Common myeloid progenitor, CD34-positive (primary cell): ENCODE measurements at regions not wholly inside any gene's neighbourhood (a gene's known extent, or its start where the extent isn't known, plus 50 kb on each side); places are given as distances from the start of the nearest gene placed in this dataset.

Experiments used
- CTCF ChIA-PET: fragments of 350-600 bp; sonication (Branson Sonifier 250); formaldehyde crosslinking; loops from one replicate; lab custom pipeline; 2021; ENCODE audit warnings: antibody characterized with exemption; lab: Charles Lee
- POLR2A ChIA-PET: fragments of 350-600 bp; sonication (Branson Sonifier 250); formaldehyde crosslinking; loops from one replicate; lab custom pipeline; 2021; ENCODE audit warnings: antibody characterized with exemption; lab: Charles Lee
- DNase-seq, 3 donors: peaks; one replicate each; pipeline versions ENCODE4 v3.0.0 to v3.0.0-alpha.2; 2013
- H3K27ac ChIP-seq, 2 experiments: 1 replicate in 1 of 2; 2 replicates in 1 of 2; pipeline ENCODE4 v1.7.0; 2013; ENCODE audit warnings: inconsistent platforms in 2 of 2, low read length in 2 of 2, mild to moderate bottlenecking in 2 of 2, low read depth in 1 of 2, moderate library complexity in 1 of 2; ENCODE audit not compliant: severe bottlenecking in 2 of 2, insufficient read depth in 1 of 2, poor library complexity in 1 of 2
- H3K27me3 ChIP-seq, 5 experiments: replicated peaks in 2 of 5; 1 replicate in 3 of 5; 2 replicates in 2 of 5; pipeline versions ENCODE4 v1.6.1 to v1.7.0; 2013; ENCODE audit warnings: low read length in 4 of 5, mild to moderate bottlenecking in 2 of 5, moderate library complexity in 2 of 5, inconsistent platforms in 1 of 5; ENCODE audit not compliant: insufficient read depth in 5 of 5, control insufficient read depth in 4 of 5
- H3K36me3 ChIP-seq, 4 experiments: 1 replicate in 2 of 4; 2 replicates in 2 of 4; pipeline versions ENCODE4 v1.6.1 to v1.7.0; 2013; ENCODE audit warnings: low read length in 3 of 4, control low read depth in 1 of 4, mild to moderate bottlenecking in 1 of 4; ENCODE audit not compliant: control insufficient read depth in 4 of 4, insufficient read depth in 4 of 4
- H3K4me1 ChIP-seq, 4 experiments: 1 replicate in 3 of 4; 2 replicates in 1 of 4; pipeline versions ENCODE4 v1.6.1 to v1.7.1; 2013; ENCODE audit warnings: low read length in 3 of 4, mild to moderate bottlenecking in 3 of 4, control low read depth in 1 of 4, inconsistent platforms in 1 of 4, moderate library complexity in 1 of 4; ENCODE audit not compliant: control insufficient read depth in 4 of 4, insufficient read depth in 4 of 4; ENCODE audit errors: control extremely low read depth in 1 of 4
- H3K4me3 ChIP-seq, 7 experiments: 1 replicate in 4 of 7; 2 replicates in 3 of 7; pipeline versions ENCODE4 v1.5.1 to v1.7.0; 2013; ENCODE audit warnings: mild to moderate bottlenecking in 7 of 7, low read length in 6 of 7, moderate library complexity in 6 of 7, inconsistent platforms in 2 of 7, low read depth in 2 of 7, control low read depth in 1 of 7; ENCODE audit not compliant: insufficient read depth in 4 of 7, control insufficient read depth in 1 of 7; ENCODE audit errors: extremely low read depth in 1 of 7
- H3K9me3 ChIP-seq, 5 experiments: 1 replicate in 4 of 5; 2 replicates in 1 of 5; pipeline versions ENCODE4 v1.6.1 to v1.7.1; 2013; ENCODE audit warnings: low read length in 4 of 5, mild to moderate bottlenecking in 2 of 5, inconsistent platforms in 1 of 5, low read depth in 1 of 5, moderate library complexity in 1 of 5; ENCODE audit not compliant: control insufficient read depth in 4 of 5, insufficient read depth in 2 of 5; ENCODE audit errors: control extremely low read depth in 1 of 5
- WGBS: methylation state at CpG from one replicate; pipeline ENCODE4 v1.1.5; 2013; ENCODE audit not compliant: insufficient coverage; 5-methylcytosine and 5-hydroxymethylcytosine counted together

DNA sequence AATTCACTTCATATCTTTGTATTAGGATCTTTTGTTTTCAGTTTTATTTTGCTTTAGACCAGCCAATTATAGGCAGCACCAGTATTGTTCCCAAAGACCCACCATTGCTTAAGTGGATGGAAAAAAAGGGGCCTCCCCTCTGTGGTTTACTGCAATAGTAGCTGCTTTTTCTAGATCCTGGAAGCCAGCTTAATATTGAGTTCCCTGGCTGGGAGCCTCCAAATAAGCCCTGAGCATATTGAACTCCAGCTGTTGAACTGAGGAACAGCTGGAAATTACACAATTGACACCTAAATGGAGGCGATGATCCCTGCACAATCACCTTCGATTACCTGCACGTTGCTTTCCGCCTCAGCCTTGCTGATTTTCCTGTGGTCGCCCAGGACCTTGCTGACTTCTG lies 576.0 kb downstream of the SOX6 start:
- POLR2A ChIA-PET = no interaction called here
- no peak for DNase-seq
- Histone ChIP-seq H3K9me3 (no peaks in the 10 kb centered on the region), H3K4me1 (no peaks in the 10 kb centered on the region), H3K36me3 (no peaks in the 10 kb centered on the region), H3K27ac (no peak overlapping the region), H3K4me3 (no peak overlapping the region), H3K27me3 (peaks cover 0 to 2% (median 0%) of the 10 kb centered on the region in 5 experiments)
- CTCF ChIA-PET = interaction anchor here (1.1 to 3.4 kb wide), 2 partner anchors 8 to 834 kb away, joined by 3 to 13 read pairs; no protein-coding TSS in a partner anchor
- WGBS = 91% methylated on average over 5 of the region's 5 CpGs

DNA sequence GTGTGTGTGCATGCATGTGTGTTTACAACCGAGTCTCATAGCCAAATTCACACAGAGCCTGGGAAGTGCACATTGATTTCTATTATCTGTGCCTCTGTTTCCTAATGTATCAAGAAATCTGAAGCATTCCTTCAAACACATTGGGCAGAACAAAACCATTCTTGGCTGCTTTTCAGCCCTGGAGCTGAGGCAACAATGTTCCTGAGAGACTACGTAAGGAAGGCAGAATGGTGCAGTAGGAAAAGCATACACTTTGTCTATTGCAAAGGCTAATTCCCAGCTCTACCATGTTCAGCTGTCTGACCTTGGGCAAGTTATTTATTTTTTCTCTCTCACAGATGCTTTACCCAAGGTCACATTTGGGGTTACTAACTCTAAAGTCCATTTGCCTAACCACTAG lies 575.5 kb downstream of the SOX6 start:
- CTCF ChIA-PET = interaction anchor here (1.1 to 3.4 kb wide), 2 partner anchors 9 to 833 kb away, joined by 3 to 13 read pairs; no protein-coding TSS in a partner anchor
- WGBS = no CpG with 5 or more reads among the region's 2 CpGs

DNA sequence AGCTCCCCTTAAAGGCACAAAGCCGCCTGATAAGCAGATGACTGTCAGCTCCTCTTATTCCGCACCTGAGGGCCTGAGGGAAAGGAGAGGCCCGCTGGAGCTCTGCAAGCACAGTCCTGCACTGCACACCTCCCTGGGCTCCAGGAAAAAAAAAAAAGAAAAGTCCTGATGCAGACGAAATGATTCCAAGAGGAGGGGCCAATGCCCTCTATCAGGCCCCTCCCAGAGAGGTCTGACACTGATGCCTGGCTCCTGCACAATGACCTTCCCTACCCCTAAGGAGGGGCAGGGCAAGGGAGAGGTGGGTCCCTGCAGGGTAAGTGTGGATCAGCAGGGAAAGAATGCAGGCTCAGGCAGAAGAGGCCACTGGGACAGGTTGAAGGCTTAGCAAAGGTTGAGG lies 572.7 kb downstream of the SOX6 start:
- Histone ChIP-seq H3K27ac (no peak overlapping the region), H3K27me3 (no peaks in the 10 kb centered on the region), H3K4me1 (no peaks in the 10 kb centered on the region), H3K4me3 (no peak overlapping the region), H3K9me3 (no peaks in the 10 kb centered on the region), H3K36me3 (no peaks in the 10 kb centered on the region)
- ChIA-PET POLR2A (no interaction called here), CTCF (interaction anchor here (0.6 kb wide), 2 partner anchors 70 to 670 kb away, joined by 3 read pairs; no protein-coding TSS in a partner anchor)
- 83% methylated on average over 3 of the region's 4 CpGs for WGBS
- DNase-seq = no peak

More for the DNA sequence above, 575.5 kb downstream of the SOX6 start:
- Histone ChIP-seq H3K27me3 (peaks cover 0 to 2% (median 0%) of the 10 kb centered on the region in 5 experiments), H3K4me1 (no peaks in the 10 kb centered on the region), H3K4me3 (no peak overlapping the region), H3K27ac (no peak overlapping the region), H3K36me3 (no peaks in the 10 kb centered on the region), H3K9me3 (no peaks in the 10 kb centered on the region)
- DNase-seq = no peak
- POLR2A ChIA-PET = no interaction called here

- Histone ChIP-seq H3K9me3 (peaks cover 0 to 3% (median 0%) of the 10 kb centered on the region in 5 experiments), H3K27ac (no peak overlapping the region), H3K36me3 (no peaks in the 10 kb centered on the region), H3K4me1 (no peaks in the 10 kb centered on the region), H3K27me3 (no peaks in the 10 kb centered on the region), H3K4me3 (no peak overlapping the region)
- 83% methylated on average over 1 of the region's 5 CpGs for WGBS
- POLR2A ChIA-PET = no interaction called here
- peak in 2 of 3 donors; percentile 6 to 13 for DNase-seq
- CTCF ChIA-PET = interaction anchor here (0.6 to 1.1 kb wide), 2 partner anchors 15 to 152 kb away, joined by 3 read pairs; no protein-coding TSS in a partner anchor
Measured at GRCh38 chr11:15793043-15793996, 563.0 kb downstream of the SOX6 start.

DNA sequence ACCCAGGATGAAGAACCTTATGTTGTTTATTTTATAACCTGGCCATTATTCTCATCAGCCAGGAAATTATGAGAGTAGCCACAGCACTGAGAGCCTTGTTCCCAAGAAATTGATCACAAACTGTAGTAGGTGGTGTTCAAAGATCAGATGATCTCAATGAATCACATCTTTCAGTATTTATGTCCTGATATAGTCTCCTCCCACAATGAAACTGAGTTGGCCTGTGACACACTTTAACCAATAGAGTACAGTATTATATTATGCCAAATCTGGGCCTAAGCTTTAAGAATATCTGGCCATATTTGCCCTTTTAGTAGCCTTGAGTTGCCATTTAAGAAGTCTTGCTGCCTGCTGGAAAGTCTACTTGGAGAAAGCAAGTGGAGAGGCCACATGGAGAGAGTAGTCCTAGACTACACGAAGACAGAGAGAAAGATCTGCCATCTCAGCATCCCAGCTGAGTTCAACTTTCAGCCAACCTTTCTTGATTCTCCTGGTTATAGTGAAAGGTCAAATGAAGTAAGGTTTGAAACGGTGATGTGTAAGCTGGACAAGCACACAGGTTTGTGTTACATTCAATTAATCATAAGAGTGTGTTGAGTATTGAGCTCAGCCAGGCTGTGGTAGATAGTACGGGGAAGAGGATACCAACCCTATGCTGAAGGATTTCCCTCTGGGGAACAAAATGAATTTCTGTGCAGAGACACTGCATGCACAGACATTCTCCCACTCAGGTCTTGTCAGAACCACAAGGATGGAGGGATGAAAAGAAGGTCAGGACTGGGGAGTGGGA lies 561.8 kb downstream of the SOX6 start:
- WGBS = 90% methylated on average over 2 of the region's 3 CpGs
- H3K9me3 ChIP-seq = peaks cover 0 to 3% (median 0%) of the 10 kb centered on the region in 5 experiments
- H3K36me3 ChIP-seq = no peaks in the 10 kb centered on the region
- H3K27ac ChIP-seq = no peak overlapping the region
- H3K27me3 ChIP-seq = no peaks in the 10 kb centered on the region
- H3K4me1 ChIP-seq = peaks cover 0 to 4% (median 1%) of the 10 kb centered on the region in 4 experiments
- CTCF ChIA-PET = no interaction called here
- H3K4me3 ChIP-seq = no peak overlapping the region
- POLR2A ChIA-PET = no interaction called here
- no peak for DNase-seq

DNA sequence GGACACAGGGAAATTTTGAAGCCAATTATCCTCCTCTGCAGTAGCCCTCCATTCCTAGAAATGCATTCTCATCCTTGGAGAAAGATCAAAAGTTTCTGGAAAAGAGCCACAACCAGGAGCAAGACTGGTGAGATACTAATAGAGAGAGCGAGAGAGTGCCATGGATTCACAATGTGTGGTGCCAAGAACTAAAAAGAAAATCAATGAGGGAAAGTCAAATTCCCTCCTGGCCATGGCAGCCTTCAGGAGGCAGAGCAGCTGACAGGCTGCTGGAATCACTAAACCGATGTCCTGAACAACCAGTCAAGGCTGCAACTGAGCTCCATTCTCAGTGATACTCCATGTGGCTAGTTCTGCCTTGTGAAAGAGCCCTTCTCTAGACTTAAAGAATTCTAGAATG lies 561.0 kb downstream of the SOX6 start:
- ChIA-PET CTCF (interaction anchor here (1.0 kb wide), 1 partner anchor 22 kb away, joined by 3 read pairs; no protein-coding TSS in a partner anchor), POLR2A (no interaction called here)
- Histone ChIP-seq H3K27me3 (no peaks in the 10 kb centered on the region), H3K4me3 (no peak overlapping the region), H3K27ac (no peak overlapping the region), H3K9me3 (peaks cover 0 to 3% (median 0%) of the 10 kb centered on the region in 5 experiments), H3K4me1 (peaks cover 3 to 10% (median 8%) of the 10 kb centered on the region in 4 experiments), H3K36me3 (no peaks in the 10 kb centered on the region)
- 97% methylated on average over 2 of the region's 2 CpGs for WGBS
- no peak for DNase-seq
